Hippocampal formation (tissue), 2 donors: ENCODE measurements at regions not wholly inside any gene's neighbourhood (a gene's known extent, or its start where the extent isn't known, plus 50 kb on each side); places are given as distances from the start of the nearest gene placed in this dataset.

ENCODE experiments used
- DNase-seq, 2 donors: peaks; one replicate each; lab custom pipeline; 2025; lab: John Stamatoyannopoulos, UW

GRCh38 chr1:217089361-217090014, 366.3 kb upstream of the ESRRG start:
- peak; percentile 42 to 45 for DNase-seq

- DNase-seq = peak in 1 of 2 donors; percentile 13
Observed at GRCh38 chr1:217088521-217089284, 365.5 kb upstream of the ESRRG start.

- no peak for DNase-seq
Observed at GRCh38 chr1:217088011-217088410, 364.8 kb upstream of the ESRRG start.

GRCh38 chr1:217079584-217079983, 356.4 kb upstream of the ESRRG start:
- DNase-seq = no peak

GRCh38 chr1:217078959-217079358, 355.7 kb upstream of the ESRRG start:
- DNase-seq = no peak

- DNase-seq = peak; percentile 26
Observed at GRCh38 chr1:217078078-217078690, 355.0 kb upstream of the ESRRG start.

GRCh38 chr1:217077426-217077825, 354.2 kb upstream of the ESRRG start:
- no peak for DNase-seq

- DNase-seq = peak in 1 of 2 donors; percentile 20
Observed at GRCh38 chr1:217076902-217077301, 353.7 kb upstream of the ESRRG start.

GRCh38 chr1:217072926-217073325, 349.7 kb upstream of the ESRRG start:
- DNase-seq = no peak

- DNase-seq = no peak
Observed at GRCh38 chr1:217067642-217068041, 344.4 kb upstream of the ESRRG start.

- DNase-seq = no peak
Observed at GRCh38 chr1:217066794-217067193, 343.6 kb upstream of the ESRRG start.

GRCh38 chr1:217063172-217063908, 340.1 kb upstream of the ESRRG start:
- no peak for DNase-seq

GRCh38 chr1:217062586-217062985, 339.4 kb upstream of the ESRRG start:
- no peak for DNase-seq

- no peak for DNase-seq
Observed at GRCh38 chr1:217059401-217059800, 336.2 kb upstream of the ESRRG start.

- peak in 1 of 2 donors; percentile 5 for DNase-seq
Observed at GRCh38 chr1:217053676-217054075, 330.4 kb upstream of the ESRRG start.

GRCh38 chr1:217052626-217053025, 329.4 kb upstream of the ESRRG start:
- no peak for DNase-seq

GRCh38 chr1:217052196-217052595, 329.0 kb upstream of the ESRRG start:
- DNase-seq = no peak

- no peak for DNase-seq
Observed at GRCh38 chr1:217049721-217050120, 326.5 kb upstream of the ESRRG start.

- DNase-seq = no peak
Observed at GRCh38 chr1:217049081-217049480, 325.9 kb upstream of the ESRRG start.

GRCh38 chr1:217048104-217048707, 325.0 kb upstream of the ESRRG start:
- no peak for DNase-seq

GRCh38 chr1:217040711-217041455, 317.7 kb upstream of the ESRRG start:
- no peak for DNase-seq
